HG02973 (cell line): ENCODE measurements at regions not wholly inside any gene's neighbourhood (a gene's known extent, or its start where the extent isn't known, plus 50 kb on each side); places are given as distances from the start of the nearest gene placed in this dataset.

ENCODE experiments used
- ATAC-seq: cut with Tn5 transposase; IDR thresholded peaks from one replicate; pipeline ENCODE4 v1.9.1; 2021; ENCODE audit warnings: moderate library complexity; ENCODE audit not compliant: unreplicated experiment

GRCh38 chr4:137468836-137469235 lies 63.5 kb downstream of the PCDH18 start:
- no peak for ATAC-seq

- no peak for ATAC-seq
Measured at GRCh38 chr4:137467537-137467936, 64.8 kb downstream of the PCDH18 start.

GRCh38 chr4:137463377-137464003 lies 68.8 kb downstream of the PCDH18 start:
- no peak for ATAC-seq

DNA sequence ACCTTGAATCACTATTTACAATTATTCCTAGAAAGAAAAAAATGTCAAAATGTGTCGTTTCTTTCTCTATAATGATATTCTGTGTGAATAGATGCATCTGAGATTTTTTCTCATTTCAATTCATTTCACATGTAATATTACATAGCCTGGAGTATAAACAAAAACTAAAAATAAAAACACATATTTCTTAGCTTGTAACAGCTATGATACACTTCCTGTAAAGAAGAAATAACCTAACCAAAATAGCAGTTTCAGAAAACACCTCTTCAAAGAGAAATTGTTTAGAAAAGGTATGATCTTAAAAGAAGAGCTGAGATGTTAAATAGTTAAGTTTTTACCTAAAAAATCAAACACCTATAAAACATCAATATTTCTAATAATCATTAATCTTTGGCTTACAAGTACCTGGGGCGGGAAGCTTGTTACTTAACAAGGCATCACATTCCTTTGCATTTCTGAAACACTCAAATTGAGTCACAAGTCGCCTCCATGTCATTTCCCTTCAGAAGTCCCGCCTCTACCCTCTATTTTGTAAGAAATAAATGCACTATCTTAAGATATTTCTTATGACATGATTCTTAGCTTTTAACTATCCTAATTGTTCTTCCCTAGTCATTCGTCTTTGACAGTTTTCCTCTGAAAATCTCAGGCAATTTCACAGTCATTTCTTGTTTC lies 76.5 kb downstream of the PCDH18 start:
- no peak for ATAC-seq

DNA sequence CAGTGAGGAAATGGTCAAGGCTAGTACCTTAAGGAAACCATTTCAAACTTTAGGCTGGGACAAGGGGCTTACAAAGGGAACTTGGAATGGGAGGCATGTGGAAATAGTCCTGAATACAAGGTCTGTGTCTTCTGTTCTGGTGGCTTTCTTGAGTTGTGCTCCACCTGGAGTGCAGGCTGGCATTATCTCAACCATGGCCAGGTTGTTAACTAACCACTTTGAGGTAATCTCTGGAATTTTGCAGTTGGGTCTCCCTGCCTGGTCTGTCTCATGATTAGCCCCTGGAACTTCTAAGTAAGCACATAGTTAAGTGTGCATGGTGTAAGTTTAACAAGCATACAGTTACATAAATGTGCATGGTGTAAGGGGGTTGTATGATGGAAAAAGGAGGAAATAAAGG lies 77.5 kb downstream of the PCDH18 start:
- ATAC-seq: no peak

DNA sequence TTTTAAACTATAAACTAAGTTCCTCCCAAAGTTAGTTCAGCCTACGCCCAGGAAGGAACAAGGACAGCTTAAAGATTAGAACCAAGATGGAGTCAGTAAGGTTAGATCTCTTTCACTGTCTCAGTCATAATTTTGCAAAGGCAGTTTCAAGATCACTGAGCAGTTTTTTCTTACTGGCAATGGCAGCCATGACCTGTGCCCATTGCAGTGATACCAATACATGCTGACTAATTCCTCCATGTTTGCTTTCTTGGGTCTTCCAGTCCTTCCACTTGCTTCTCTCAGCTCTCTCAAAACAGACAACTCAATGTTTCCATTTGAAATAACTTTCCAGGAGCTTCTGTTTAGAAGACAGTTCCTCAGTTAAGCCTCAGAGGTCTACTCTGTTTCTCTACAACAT lies 79.5 kb downstream of the PCDH18 start:
- ATAC-seq: no peak

GRCh38 chr4:137451172-137451825 lies 81.0 kb downstream of the PCDH18 start:
- ATAC-seq: no peak

DNA sequence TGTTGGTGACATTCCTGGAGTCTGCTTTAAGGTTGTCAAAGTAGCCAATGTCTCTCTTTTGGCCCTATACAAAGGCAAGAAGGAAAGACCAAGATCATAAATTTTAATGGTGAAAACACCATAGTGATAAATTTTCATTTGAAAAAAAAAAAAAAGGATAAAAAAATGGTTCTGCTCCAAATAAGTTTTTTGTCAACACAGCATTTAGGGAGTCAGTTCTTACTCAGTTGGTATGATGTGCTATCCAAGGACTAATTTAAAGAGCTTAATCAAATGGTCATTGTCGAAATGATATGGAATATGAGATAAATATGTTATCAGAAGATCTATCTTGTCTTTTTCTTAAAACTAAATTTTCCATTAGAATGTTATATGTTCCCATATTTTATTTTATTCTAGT lies 83.9 kb downstream of the PCDH18 start:
- ATAC-seq: no peak

GRCh38 chr4:137446071-137446470 lies 86.2 kb downstream of the PCDH18 start:
- no peak for ATAC-seq

- no peak for ATAC-seq
Measured at GRCh38 chr4:137443031-137443800, 89.1 kb downstream of the PCDH18 start.

DNA sequence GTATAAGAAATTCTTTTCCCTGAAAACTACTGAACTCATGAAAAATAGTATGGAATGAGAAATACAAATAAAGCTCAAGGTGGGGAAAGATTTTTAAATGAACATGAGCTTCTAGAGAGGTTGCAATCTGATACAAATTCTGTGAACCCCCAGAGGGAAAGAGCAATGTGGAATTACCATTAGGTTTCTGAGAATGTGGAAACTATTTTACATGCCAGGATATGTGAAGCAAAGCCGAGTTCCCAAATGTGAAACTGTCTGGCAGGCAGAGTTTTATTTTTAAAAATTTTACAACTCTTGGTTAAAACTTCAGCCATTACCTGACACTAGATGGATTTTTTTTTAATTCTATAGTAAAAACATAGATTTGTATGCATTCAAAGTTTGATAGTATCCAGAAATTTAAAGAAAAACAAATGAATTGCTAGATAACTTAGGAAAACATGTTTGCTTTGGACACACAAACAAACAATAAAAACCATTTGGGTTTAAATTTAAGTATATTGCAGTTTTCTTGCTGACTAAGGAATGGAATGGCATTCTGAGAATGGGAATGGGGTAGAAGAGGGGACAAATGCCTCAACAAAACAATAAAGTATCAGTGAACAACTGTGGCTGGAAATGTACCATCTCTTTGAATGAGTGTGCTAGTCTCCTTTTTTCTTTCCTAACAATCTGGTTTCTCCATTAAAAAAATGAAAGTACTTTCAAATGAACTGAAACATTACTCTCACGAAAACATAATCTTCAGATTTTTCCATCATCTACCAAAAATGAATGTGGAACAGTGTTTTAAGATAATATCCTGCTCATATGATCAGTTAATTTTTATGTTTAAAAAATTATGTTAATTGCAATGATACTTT lies 99.6 kb downstream of the PCDH18 start:
- no peak for ATAC-seq

GRCh38 chr4:137430171-137430570 lies 102.1 kb downstream of the PCDH18 start:
- ATAC-seq: no peak

DNA sequence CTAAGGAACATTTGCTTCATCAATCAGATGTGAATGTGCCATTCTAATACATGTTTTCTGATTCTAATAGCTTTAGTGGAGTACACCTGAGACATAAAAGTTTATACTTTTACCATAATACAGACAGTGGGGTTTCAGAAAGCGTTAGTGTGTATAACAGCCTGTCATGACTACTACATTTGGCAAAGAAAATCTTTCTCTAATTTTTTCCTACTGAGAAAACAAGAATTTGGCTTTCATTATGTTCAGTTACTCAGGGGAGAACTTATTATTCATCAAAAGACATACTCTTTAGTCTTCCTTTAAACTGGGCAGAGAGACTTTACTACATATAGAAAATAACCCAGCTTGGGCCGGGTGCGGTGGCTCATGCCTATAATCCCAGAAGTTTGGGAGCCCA lies 104.9 kb downstream of the PCDH18 start:
- no peak for ATAC-seq

GRCh38 chr4:137425281-137425680 lies 107.0 kb downstream of the PCDH18 start:
- no peak for ATAC-seq

- ATAC-seq: no peak
Measured at GRCh38 chr4:137422666-137423065, 109.6 kb downstream of the PCDH18 start.

DNA sequence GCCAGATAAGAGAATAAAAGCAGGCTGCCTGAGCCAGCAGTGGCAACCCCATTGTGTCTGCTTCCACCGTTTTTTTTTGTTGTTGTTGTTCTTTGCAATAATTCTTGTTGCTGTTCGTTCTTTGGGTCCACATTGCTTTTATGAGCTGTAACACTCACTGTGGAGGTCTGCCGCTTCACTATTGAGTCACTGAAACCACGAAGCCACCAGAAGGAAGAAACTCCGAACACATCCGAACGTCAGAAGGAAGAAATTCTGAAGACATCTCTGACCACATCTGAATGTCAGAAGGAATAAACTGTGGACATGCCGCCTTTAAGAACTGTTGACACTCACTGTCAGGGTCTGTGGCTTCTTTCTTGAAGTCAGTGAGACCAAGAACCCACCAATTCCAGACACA lies 110.5 kb downstream of the PCDH18 start:
- ATAC-seq: no peak

- no peak for ATAC-seq
Measured at GRCh38 chr4:137420901-137421396, 111.3 kb downstream of the PCDH18 start.

DNA sequence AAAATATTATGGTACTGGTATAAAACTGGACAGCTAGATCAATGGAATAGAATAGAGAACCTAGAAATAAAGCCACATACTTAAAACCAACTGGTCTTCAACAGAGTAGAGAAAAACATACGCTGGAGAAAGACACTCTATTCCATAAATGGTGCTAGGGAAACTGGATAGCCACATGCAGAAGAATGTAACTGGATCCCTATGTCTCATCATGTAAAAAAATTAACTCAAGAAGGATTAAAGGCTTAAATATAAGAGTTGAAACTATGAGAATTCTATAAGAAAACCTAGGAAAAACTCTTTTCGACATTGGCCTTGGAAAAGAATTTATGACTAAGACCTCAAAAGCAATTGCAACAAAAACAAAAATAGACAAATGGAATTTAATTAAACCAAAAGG lies 114.6 kb downstream of the PCDH18 start:
- ATAC-seq: no peak

DNA sequence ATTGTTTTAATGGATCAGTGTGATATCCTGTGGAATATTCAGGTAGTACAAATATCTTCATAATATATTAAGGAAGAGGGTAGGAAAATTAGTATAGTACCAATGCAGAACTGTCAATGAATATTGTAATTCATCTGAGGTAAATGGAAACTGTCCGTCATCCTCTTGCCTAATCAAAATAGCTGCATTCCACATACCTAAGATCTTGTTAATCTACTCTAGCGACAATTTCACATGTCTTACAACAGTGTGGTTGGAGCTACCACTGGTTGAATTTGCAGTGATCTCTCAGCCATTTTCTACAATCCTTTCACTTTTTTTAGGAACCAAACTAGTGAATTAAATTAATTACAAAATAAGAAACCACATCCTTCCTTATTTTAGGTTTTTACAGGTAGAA lies 117.5 kb downstream of the PCDH18 start:
- ATAC-seq: no peak

DNA sequence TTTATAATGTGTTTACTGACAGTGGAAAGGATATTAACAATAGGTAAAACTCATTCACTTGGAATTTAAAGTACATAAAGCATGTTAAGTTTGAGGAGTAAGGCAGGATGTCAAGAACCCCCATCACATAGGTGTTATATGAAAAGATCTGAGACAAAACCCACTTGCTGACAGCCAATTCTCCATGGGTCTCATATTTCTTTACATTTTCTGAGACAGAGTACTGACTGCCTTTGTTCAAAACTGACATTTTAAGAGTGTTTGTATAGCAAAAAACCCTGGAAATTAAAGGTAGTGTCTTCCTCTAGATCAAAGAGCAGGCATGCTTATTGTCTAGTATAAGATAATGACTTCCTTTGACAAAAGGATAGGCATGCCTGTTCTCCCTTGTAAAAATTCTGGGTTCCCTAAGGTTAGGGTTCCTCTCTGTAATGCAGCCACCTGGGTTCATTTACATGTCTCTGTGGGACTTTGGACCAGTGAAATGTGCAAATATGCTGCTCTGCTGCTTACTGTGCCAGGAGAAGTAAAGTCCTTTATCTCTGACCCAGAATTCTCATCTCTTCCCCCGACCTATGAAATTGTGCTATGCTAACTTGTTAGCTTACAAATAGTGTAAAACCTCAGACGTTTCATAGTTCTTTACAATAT lies 123.6 kb downstream of the PCDH18 start:
- ATAC-seq: no peak
